Activated CD8-positive, alpha-beta memory T cell treated with anti-CD3 and anti-CD28 coated beads, Interleukin-2, amount 50 U/mL, for 48 hours (primary cell): ENCODE measurements at regions not wholly inside any gene's neighbourhood (a gene's known extent, or its start where the extent isn't known, plus 50 kb on each side); places are given as distances from the start of the nearest gene placed in this dataset.
"Not testable (repeated sequence)": the region's sequence is repeated elsewhere in the genome, so short reads cannot be mapped to it uniquely, and the experiment has no call there.

Experiments used
- DNase-seq: peaks from one replicate; pipeline ENCODE4 v3.0.0-alpha.2; 2020

GRCh38 chr10:46645110-46645509 is 66.2 kb downstream of the SYT15 start:
- not testable (repeated sequence) for DNase-seq

- DNase-seq = not testable (repeated sequence)
Observed at GRCh38 chr10:46646132-46646531, 67.2 kb downstream of the SYT15 start.

- DNase-seq = not testable (repeated sequence)
Observed at GRCh38 chr10:46650967-46651366, 72.0 kb downstream of the SYT15 start.

- not testable (repeated sequence) for DNase-seq
Observed at GRCh38 chr10:46657437-46657836, 78.5 kb downstream of the SYT15 start.

- not testable (repeated sequence) for DNase-seq
Observed at GRCh38 chr10:46660027-46660834, 81.3 kb downstream of the SYT15 start.

- not testable (repeated sequence) for DNase-seq
Observed at GRCh38 chr10:46660835-46661164, 81.9 kb downstream of the SYT15 start.

- DNase-seq = not testable (repeated sequence)
Observed at GRCh38 chr10:46665536-46665935, 86.6 kb downstream of the SYT15 start.

GRCh38 chr10:46668357-46668997 is 89.5 kb downstream of the SYT15 start:
- not testable (repeated sequence) for DNase-seq

GRCh38 chr10:46677836-46678435 is 99.0 kb downstream of the SYT15 start:
- DNase-seq = not testable (repeated sequence)

- not testable (repeated sequence) for DNase-seq
Observed at GRCh38 chr10:46691397-46691796, 112.5 kb downstream of the SYT15 start.

GRCh38 chr10:46693218-46693617 is 114.3 kb downstream of the SYT15 start:
- not testable (repeated sequence) for DNase-seq

- DNase-seq = not testable (repeated sequence)
Observed at GRCh38 chr10:46717264-46717663, 138.3 kb downstream of the SYT15 start.

GRCh38 chr10:46718014-46718413 is 139.1 kb downstream of the SYT15 start:
- not testable (repeated sequence) for DNase-seq

- DNase-seq = not testable (repeated sequence)
Observed at GRCh38 chr10:46720386-46720785, 141.5 kb downstream of the SYT15 start.

GRCh38 chr10:46720811-46721518 is 142.0 kb downstream of the SYT15 start:
- DNase-seq = not testable (repeated sequence)

GRCh38 chr10:46724258-46724657 is 145.3 kb downstream of the SYT15 start:
- not testable (repeated sequence) for DNase-seq

GRCh38 chr10:46728359-46728758 is 149.4 kb downstream of the SYT15 start:
- not testable (repeated sequence) for DNase-seq

- DNase-seq = not testable (repeated sequence)
Observed at GRCh38 chr10:46730729-46731128, 151.8 kb downstream of the SYT15 start.

- not testable (repeated sequence) for DNase-seq
Observed at GRCh38 chr10:46733635-46734261, 154.8 kb downstream of the SYT15 start.

GRCh38 chr10:46734262-46734642 is 155.3 kb downstream of the SYT15 start:
- not testable (repeated sequence) for DNase-seq

GRCh38 chr10:46739919-46740318 is 161.0 kb downstream of the SYT15 start:
- DNase-seq = not testable (repeated sequence)

GRCh38 chr10:46740368-46740767 is 161.4 kb downstream of the SYT15 start:
- DNase-seq = not testable (repeated sequence)

GRCh38 chr10:46749003-46749402 is 162.2 kb upstream of the PTPN20 start:
- DNase-seq = not testable (repeated sequence)
